ENCODE measurements at regions not wholly inside any gene's neighbourhood (a gene's known extent, or its start where the extent isn't known, plus 50 kb on each side); places are given as distances from the start of the nearest gene placed in this dataset.

DNA sequence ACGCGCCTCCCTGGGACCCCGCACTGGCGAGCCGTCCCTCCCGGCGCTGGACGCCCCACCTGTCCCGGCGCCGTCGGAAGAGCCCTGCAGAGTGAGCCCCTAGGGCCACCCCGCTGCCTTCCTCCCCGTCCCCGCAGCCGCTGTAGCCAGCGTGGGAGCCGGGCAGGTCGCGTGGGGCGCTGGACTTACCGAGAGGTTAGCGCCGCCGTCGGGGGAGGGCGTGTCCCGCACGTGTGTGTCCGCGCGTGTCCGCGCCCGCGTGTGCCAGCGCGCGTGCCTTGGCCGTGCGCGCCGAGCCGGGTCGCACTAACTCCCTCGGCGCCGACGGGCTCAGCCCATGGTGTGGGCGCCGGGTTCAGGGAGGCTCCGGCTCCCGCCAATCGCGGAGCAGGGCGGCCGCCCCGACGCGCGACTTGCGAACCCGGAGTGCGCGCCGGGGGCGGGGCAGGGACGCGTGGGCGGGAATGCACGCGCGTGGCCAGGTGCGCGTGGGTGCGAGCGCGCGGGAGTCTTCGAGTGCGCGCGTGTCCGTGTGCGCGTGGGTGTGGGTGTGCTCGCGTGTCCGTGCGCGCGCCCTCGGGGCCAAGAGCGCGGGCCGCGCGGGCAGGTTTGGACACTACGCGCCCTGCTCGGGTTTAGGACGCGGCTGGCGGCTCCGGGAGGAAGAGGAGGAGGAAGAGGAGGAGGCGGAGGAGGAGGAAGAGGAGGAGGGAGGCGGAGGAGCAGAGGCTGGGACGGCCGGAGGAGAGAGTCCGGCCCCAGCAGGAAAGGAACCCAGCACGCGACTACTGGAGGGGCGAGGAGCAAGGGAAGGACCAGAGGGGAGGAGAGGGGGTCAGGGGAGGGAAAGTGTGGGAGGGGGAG is 145.2 kb upstream of the ETS2 start:
- DNase-seq: peak; percentile 13

GRCh38 chr21:38661197-38661871 is 144.4 kb upstream of the ETS2 start:
- no peak for DNase-seq

DNA sequence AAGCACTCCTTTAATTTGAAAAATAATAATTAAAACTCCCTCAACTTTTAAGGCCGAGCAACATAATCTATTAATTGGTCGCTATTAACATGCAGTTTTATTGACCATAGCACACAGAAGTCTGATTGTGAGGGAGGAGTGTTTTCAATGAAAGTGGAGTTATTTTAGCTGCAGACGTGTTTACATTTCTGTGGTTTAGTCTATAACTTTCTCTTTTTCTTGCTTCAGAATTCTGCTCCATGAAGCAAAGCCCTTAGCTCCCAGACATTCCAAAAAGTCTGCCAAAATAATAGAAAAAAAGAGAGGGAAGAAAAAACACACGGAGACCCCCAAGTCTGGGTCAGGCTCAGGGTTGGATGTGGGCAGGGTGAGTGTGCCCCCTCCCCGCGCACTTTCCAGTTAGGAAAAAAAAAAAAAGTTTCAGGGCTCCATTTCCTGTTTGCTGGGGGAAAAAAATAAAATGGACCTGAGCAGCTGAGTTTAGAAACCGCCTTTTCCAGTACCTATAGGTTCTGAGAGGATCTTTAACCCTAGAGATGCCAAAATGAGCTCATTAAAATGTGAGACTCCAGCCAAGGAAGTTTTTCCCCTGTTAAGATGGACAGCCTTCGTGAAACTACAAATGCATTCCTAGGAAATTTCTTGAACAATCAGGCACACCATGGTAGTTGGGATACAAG is 143.7 kb upstream of the ETS2 start:
- DNase-seq: no peak

DNA sequence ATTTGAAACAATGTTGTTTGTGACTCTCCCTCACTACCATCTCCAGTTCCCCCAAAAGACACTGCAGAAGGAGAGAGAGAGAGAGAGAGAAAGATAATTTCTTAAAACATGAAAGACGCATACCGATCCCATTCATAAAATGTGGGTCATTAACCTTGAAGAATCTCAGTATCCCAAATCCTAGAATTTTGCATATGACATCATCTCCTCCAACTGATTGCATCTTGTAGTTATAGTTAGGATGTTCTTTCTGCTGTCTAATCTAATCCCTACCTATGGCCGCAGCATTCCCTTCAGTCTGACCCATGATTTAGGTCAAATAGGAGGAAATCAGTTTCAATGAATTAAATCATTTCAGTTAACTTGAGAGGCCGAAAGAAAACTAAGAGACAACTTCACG is 142.4 kb upstream of the ETS2 start:
- no peak for DNase-seq

DNA sequence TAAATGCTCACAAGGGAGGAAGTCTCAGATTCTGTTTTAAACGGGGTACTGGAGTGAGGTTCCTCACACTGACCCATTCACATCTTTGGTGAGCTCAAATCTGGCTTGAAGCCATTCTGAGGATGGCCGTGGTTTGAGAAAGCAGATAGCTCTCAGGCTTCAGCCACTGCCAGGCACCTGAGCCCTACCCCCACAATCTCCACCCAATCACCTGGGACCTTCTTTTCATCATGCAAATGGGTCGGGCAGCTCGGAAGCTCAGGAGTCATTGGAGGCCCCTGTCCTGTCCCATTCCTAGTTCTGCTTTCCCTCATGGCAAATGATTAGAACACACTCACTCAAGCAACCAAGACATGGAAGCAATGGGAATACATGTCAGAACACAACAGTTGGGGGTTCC is 141.4 kb upstream of the ETS2 start:
- no peak for DNase-seq

DNA sequence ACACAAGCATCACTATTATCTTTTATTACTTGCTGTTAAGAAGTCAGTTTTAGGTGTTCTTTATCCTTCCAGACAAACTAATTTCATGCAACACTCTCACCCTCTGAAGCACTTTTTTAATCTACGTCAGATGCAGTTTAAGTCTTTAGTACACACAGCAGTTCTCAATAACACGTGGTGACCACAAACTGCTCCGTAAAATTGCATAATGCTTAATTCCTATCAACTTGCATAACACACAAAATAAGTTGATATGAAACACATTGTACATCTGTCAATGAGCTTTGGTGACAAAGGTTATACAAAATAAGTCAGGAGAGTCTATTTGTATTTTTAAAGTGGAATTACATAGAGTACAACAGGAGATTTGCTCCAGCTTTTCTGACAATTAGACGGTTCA is 140.9 kb upstream of the ETS2 start:
- no peak for DNase-seq

DNA sequence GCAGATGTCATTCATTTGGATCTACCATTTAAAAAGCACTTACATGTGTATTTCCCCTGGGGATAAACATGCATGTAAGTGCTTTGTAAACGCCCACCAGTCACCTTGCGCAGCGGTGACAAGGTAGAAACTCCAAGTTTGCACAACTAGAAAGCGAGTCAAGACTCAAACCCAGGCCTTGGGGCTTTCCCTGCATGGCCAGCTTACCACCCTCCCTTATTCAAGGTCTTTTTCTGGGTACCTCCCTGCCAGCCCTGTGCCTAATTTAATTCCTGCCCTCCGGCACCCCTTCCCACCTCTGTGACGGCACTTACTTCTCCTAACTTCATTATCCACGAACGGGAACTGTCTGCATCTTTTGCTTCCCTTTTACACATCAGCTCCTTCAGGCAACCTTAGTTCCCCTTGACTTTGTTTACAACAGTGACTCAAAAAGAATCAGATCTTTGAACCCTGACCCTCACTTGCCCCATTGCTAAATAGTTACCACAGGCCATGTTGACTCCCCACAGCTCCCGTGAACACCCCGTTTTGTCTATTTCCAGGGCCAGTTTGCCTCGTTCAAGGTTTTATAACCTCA is 138.3 kb upstream of the ETS2 start:
- no peak for DNase-seq

DNA sequence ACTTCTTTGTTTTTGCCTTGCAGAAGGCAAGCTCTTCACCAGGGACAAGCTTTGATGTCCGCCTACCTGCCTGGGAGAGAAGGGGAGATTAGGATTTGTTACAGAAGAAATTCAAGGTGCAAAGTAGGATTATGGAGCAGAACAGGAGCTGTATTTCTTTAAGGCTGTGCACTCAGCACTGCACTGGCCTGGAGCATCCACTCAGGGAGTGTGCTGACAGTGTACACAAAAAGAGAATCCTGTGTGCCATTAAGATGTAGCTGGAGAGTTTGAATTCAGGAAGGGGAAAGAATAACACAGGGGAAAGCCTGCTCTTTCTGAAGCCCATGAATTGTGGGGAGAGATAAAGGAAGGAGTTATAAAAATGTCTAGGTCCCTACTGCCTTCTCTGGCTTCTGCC is 137.7 kb upstream of the ETS2 start:
- DNase-seq: no peak

DNA sequence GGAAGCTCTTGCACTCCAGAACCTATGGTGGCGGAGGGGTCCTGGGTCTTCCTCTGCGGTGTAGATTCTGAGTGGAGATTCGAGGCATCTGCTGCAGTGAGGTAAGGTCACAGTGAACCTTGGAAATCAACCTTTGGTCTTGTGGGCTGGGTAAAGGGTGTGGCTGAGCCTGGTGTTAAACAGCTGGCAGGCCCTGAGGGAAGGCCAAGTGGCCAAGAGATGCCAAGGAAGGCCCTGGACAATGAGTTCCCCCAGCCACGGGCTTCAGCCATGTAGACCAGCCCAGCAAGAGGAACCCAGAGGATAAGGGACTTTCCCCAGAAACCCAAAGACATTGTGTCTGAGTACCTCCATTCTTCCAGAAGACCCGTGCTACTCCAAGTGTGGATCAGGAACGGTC is 137.2 kb upstream of the ETS2 start:
- no peak for DNase-seq

GRCh38 chr21:38669186-38669585 is 136.5 kb upstream of the ETS2 start:
- DNase-seq: no peak

DNA sequence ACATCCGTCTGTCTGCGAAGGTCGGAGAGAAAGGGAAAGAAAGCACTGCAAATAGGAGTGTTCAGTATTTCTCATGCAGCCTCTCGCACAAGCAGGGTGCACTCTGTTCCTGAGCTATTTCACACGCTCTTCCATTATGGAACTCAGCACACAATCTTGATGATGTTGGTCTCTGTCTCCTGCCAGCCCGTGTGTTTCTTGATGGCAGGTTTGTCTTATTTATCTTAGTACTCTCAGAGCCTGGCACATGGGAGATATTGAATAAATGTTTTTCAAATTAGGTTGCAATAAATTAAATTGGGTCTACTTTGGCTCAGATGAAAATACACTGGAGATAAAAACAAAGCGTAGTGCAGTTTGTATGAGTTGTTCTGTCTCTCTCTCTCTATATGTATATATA is 134.9 kb upstream of the ETS2 start:
- no peak for DNase-seq

GRCh38 chr21:38671773-38672172 is 134.0 kb upstream of the ETS2 start:
- no peak for DNase-seq

GRCh38 chr21:38675182-38675824 is 130.4 kb upstream of the ETS2 start:
- no peak for DNase-seq

DNA sequence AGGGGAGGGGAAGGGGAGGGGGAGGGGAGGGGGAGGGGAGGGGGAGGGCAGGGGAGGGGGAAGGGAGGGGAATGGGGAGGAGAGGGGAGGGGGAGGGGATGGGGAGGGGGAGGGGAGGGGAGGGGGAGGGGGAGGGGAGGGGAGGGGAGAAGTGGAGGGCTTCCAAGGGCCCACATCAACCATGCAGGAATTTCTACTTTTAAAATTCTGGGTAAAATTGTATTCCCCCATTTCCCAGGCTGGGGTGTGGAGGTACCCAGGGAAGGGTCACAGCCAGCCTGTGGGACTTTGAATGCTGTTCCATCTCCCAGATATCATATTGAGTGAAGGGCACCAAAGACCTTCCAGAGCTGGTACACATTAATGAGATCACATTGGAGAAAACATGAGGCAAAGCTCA is 126.9 kb upstream of the ETS2 start:
- DNase-seq: no peak

DNA sequence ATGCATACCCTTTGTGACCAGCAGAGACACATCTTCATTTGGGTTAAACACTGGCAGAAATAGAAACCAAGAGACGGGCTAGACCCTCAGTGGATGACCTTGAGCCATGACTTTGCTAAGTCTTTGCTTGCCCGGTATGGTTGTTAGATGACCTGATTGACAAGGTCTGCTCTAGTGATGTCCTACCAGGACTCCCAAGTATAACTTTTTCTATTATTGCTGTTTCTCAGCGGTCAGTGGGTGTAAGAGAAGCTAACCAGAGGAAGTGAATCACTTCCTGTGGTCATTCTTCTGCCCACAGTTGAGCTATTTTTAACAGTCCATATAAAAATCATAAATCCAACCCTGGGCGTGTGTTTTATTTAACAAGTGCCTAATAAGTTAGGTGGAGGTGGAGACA is 126.2 kb upstream of the ETS2 start:
- DNase-seq: no peak

GRCh38 chr21:38680401-38680800 is 125.3 kb upstream of the ETS2 start:
- peak; percentile 4 for DNase-seq

- DNase-seq: no peak
Observed at GRCh38 chr21:38683222-38683621, 122.5 kb upstream of the ETS2 start.

DNA sequence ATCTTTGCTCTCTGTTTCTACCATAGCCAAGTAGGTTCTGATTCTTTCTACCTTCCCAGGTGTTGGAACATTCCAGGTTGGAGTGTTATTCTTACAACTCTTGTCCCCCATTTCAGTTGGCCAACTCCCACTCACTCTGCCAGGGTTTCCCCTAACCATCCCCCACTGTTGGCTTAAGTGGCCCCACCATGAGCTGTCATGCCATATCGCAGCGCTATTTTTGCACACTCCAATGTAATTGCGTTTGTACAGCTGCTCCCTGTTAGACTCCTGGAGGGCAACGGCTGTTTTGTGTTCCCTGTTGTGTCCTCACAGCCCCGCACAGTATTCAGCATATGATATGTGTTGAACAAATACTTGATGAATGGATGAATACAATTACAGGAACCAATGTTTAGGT is 117.7 kb upstream of the ETS2 start:
- peak; percentile 77 for DNase-seq

- no peak for DNase-seq
Observed at GRCh38 chr21:38691631-38692030, 114.1 kb upstream of the ETS2 start.

- DNase-seq: no peak
Observed at GRCh38 chr21:38696579-38696978, 109.2 kb upstream of the ETS2 start.

GRCh38 chr21:38699048-38699447 is 106.7 kb upstream of the ETS2 start:
- no peak for DNase-seq

- no peak for DNase-seq
Observed at GRCh38 chr21:38702196-38702595, 103.5 kb upstream of the ETS2 start.

DNA sequence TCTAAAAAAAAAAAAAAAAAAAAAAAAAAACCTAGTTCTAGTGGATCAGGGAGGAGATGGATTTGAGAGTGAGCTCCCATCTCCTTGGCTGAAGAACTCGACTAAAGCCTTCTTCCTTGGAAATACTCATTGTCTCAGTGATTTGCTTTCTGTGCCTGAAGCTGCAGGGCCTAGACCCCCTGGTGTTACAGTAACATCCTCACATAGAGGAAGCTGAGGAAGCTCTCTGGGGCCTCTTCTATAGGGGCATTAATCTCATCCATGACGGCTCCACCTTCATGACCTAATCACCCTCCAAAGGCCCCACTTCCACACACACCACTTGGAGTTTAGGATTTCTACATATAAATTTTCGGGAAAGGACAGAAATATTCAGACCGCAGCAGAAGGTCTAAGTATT is 95.9 kb upstream of the ETS2 start:
- DNase-seq: no peak
